IMR-90 (cell line): ENCODE measurements at regions not wholly inside any gene's neighbourhood (a gene's known extent, or its start where the extent isn't known, plus 50 kb on each side); places are given as distances from the start of the nearest gene placed in this dataset.
A peak's percentile ranks its signal among the peaks of the same experiment; 100 is the strongest.

Experiments used
- ATAC-seq: fragments of 200-7000 bp; cut with Tn5 transposase; 2 replicates; pipeline ENCODE4 v1.9.1; 2020; ENCODE audit warnings: low read depth, mild to moderate bottlenecking, moderate library complexity
- BruUV-seq: library from RNA; stranded (reverse); fragments of 400-500 nt; replicated peaks from 2 replicates; lab custom pipeline; 2021; lab: Mats Ljungman, UMichigan
- CTCF ChIA-PET: fragments of 300-600 bp; formaldehyde crosslinking; extraction: SDS; loops from one replicate; lab custom pipeline; 2021; ENCODE audit warnings: antibody characterized with exemption; lab: Yijun Ruan, JAX
- POLR2A ChIA-PET: fragments of 300-600 bp; sonication (Branson Sonifier 250); formaldehyde crosslinking; loops from one replicate; lab custom pipeline; 2022; ENCODE audit warnings: antibody characterized with exemption; ENCODE audit not compliant: unreplicated experiment; lab: Charles Lee
- DNase-seq: peaks from one replicate; pipeline ENCODE4 v3.0.0; 2013
- H2AFZ ChIP-seq: replicated peaks from 2 replicates; pipeline ENCODE3; 2013; ENCODE audit warnings: low read length, mild to moderate bottlenecking; ENCODE audit not compliant: poor library complexity
- H2AK5ac ChIP-seq: 2 replicates; pipeline ENCODE4 v1.6.1; 2013; ENCODE audit warnings: low read depth, low read length, inconsistent platforms
- H2AK9ac ChIP-seq: replicated peaks from 2 replicates; pipeline ENCODE3; 2013; ENCODE audit warnings: mild to moderate bottlenecking, low read depth, low read length, moderate library complexity; ENCODE audit not compliant: poor library complexity
- H2BK120ac ChIP-seq: 2 replicates; pipeline ENCODE4 v1.6.1; 2013; ENCODE audit warnings: low read depth, low read length, inconsistent platforms
- H2BK15ac ChIP-seq: 3 replicates; pipeline ENCODE4 v1.6.1; 2013; ENCODE audit warnings: low read depth, low read length, inconsistent platforms
- H2BK20ac ChIP-seq: 2 replicates; pipeline ENCODE4 v1.6.1; 2013; ENCODE audit warnings: low read depth, mild to moderate bottlenecking, inconsistent platforms, low read length, moderate library complexity
- H2BK5ac ChIP-seq: 2 replicates; pipeline ENCODE4 v1.6.1; 2013; ENCODE audit warnings: mild to moderate bottlenecking, low read depth, low read length, inconsistent platforms; ENCODE audit not compliant: poor library complexity, severe bottlenecking
- H3K14ac ChIP-seq: replicated peaks from 2 replicates; pipeline ENCODE4 v1.6.1; 2013; ENCODE audit warnings: low read depth, low read length, inconsistent platforms
- H3K18ac ChIP-seq: 2 replicates; pipeline ENCODE4 v1.6.1; 2013; ENCODE audit warnings: low read depth, low read length, control low read depth
- H3K23ac ChIP-seq: 2 replicates; pipeline ENCODE4 v1.6.1; 2013; ENCODE audit warnings: low read depth, low read length, inconsistent platforms
- H3K27ac ChIP-seq: 2 replicates; pipeline ENCODE4 v1.5.1; 2013; ENCODE audit warnings: mild to moderate bottlenecking, control low read depth, low read length; ENCODE audit not compliant: insufficient read depth
- H3K27me3 ChIP-seq: 2 replicates; pipeline ENCODE4 v1.6.1; 2013; ENCODE audit warnings: low read length; ENCODE audit not compliant: control insufficient read depth, insufficient read depth
- H3K36me3 ChIP-seq: 2 replicates; pipeline ENCODE4 v1.6.1; 2013; ENCODE audit warnings: low read length, mixed read lengths; ENCODE audit not compliant: control insufficient read depth, insufficient read depth
- H3K4ac ChIP-seq: 2 replicates; pipeline ENCODE4 v1.6.1; 2013; ENCODE audit warnings: low read depth, low read length, inconsistent platforms
- H3K4me1 ChIP-seq: 2 replicates; pipeline ENCODE4 v1.6.1; 2013; ENCODE audit warnings: low read length, mixed read lengths; ENCODE audit not compliant: control insufficient read depth, insufficient read depth
- H3K4me2 ChIP-seq: 2 replicates; pipeline ENCODE4 v1.6.1; 2013; ENCODE audit warnings: low read depth, mild to moderate bottlenecking, control low read depth, low read length, moderate library complexity
- H3K4me3 ChIP-seq: 2 replicates; pipeline ENCODE4 v1.5.1; 2013; ENCODE audit warnings: low read depth, mild to moderate bottlenecking, control low read depth, low read length, moderate library complexity; ENCODE audit not compliant: insufficient read depth
- H3K56ac ChIP-seq: 2 replicates; pipeline ENCODE4 v1.6.1; 2013; ENCODE audit warnings: low read length, inconsistent platforms; ENCODE audit not compliant: insufficient read depth; ENCODE audit errors: extremely low read depth
- H3K79me1 ChIP-seq, 2 experiments: 2 replicates each; pipeline ENCODE4 v1.6.1; 2013; ENCODE audit warnings: low read length in 2 of 2, inconsistent platforms in 1 of 2, low read depth in 1 of 2
- H3K9ac ChIP-seq: 2 replicates; pipeline ENCODE4 v1.6.1; 2013; ENCODE audit warnings: low read depth, low read length, control low read depth
- H3K9me1 ChIP-seq: 2 replicates; pipeline ENCODE4 v1.6.1; 2013; ENCODE audit warnings: low read length, inconsistent platforms; ENCODE audit not compliant: insufficient read depth
- H3K9me3 ChIP-seq: 2 replicates; pipeline ENCODE4 v1.6.1; 2013; ENCODE audit warnings: low read length; ENCODE audit not compliant: control insufficient read depth, insufficient read depth
- H4K20me1 ChIP-seq: 2 replicates; pipeline ENCODE4 v1.6.1; 2013; ENCODE audit warnings: low read length, inconsistent platforms; ENCODE audit not compliant: insufficient read depth
- H4K5ac ChIP-seq: 2 replicates; pipeline ENCODE4 v1.6.1; 2013; ENCODE audit warnings: mild to moderate bottlenecking, low read depth, low read length, control low read depth
- H4K8ac ChIP-seq, 2 experiments: 2 replicates each; pipeline ENCODE4 v1.6.1; 2013; ENCODE audit warnings: low read depth in 2 of 2, low read length in 2 of 2, control low read depth in 1 of 2, inconsistent platforms in 1 of 2
- H4K91ac ChIP-seq: 2 replicates; pipeline ENCODE4 v1.6.1; 2013; ENCODE audit warnings: low read depth, low read length, inconsistent platforms; ENCODE audit not compliant: insufficient read depth
- CEBPB ChIP-seq: IDR thresholded peaks from 2 replicates; pipeline ENCODE4 v1.6.1; 2012; ENCODE audit warnings: low read depth, low read length, improper control_type of control experiment
- MAFK ChIP-seq: IDR thresholded peaks from 2 replicates; pipeline ENCODE4 v1.6.1; 2012; ENCODE audit warnings: low read depth, low read length, improper control_type of control experiment
- MAZ ChIP-seq: IDR thresholded peaks from 2 replicates; pipeline ENCODE4 v1.6.1; 2012; ENCODE audit warnings: low read depth, mild to moderate bottlenecking, low read length, improper control_type of control experiment, moderate library complexity, borderline replicate concordance
- SMC3 ChIP-seq: fragments of 150-350 bp; IDR thresholded peaks from 2 replicates; pipeline ENCODE4 v1.6.1; 2016; ENCODE audit warnings: low read depth, mild to moderate bottlenecking, antibody characterized with exemption, low read length, moderate library complexity
- WGBS, 2 experiments: methylation state at CpG; one replicate each; pipeline versions ENCODE4 v1.1.5 to v1.1.7; 2013; ENCODE audit warnings: missing lambda C conversion rate in 2 of 2; ENCODE audit not compliant: insufficient read length in 1 of 2; ENCODE audit errors: extremely low coverage in 2 of 2; 5-methylcytosine and 5-hydroxymethylcytosine counted together
- dilution Hi-C: fragments of 300-500 bp; cut with HindIII; formaldehyde crosslinking; loops from one replicate; pipeline ENCODE4 v1.14.3; 2018; ENCODE audit warnings: low sequenced_read_pairs; ENCODE audit not compliant: unreplicated experiment
- in situ Hi-C: fragments of 300-500 bp; cut with MboI; formaldehyde crosslinking; loops from 3 replicates; pipeline ENCODE4 v1.14.3; 2019; ENCODE audit warnings: low sequenced_read_pairs, inconsistent platforms, mixed read lengths
- intact Hi-C: fragments of 100-400 bp; cut with micrococcal nuclease; formaldehyde crosslinking; loops from 2 replicates; pipeline ENCODE4 v1.10.0; 2022

DNA sequence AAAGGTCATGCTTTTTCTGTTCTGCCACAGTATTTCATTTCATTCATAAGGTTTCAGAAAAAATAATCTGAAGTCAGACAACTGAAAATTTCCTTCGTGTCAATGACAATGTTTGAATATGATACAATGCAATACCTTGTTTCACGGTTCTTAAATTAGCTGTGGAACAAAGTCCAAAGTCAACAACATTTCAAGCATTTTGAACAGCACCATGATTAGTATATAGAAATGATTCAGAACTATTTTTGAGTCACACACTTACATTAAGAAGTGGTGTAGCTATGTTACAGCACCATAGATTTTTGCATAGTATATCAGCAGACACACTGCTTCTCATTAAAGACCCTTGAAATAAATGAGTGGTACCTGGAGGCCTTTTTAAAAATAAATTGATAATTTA, 178.3 kb upstream of the DSEL start:
- H3K9ac ChIP-seq: no peak overlapping the region
- no peak overlapping the region for H3K27ac ChIP-seq
- CTCF ChIA-PET: no interaction called here
- DNase-seq: peak; percentile 36
- no peak overlapping the region for H3K56ac ChIP-seq
- H2BK120ac ChIP-seq: no peak overlapping the region
- no peaks in the 10 kb centered on the region for H3K9me1 ChIP-seq
- no peak overlapping the region for H2BK20ac ChIP-seq
- H4K8ac ChIP-seq: no peak overlapping the region; a peak in 1 of 4 replicates
- no peak overlapping the region for H3K23ac ChIP-seq
- no peak for TF ChIP-seq CEBPB
- no peak for TF ChIP-seq SMC3
- no peak for TF ChIP-seq MAFK
- TF ChIP-seq MAZ: no peak
- H3K18ac ChIP-seq: no peak overlapping the region
- no peak overlapping the region for H2AFZ ChIP-seq
- no peaks in the 10 kb centered on the region for H3K36me3 ChIP-seq
- H2BK15ac ChIP-seq: no peak overlapping the region
- H3K14ac ChIP-seq: no peak overlapping the region
- no peak overlapping the region for H3K4me3 ChIP-seq
- in situ Hi-C loops (no loop called here), dilution Hi-C loops (no loop called here), intact Hi-C loops (no loop called here)
- H3K79me1 ChIP-seq: no peaks in the 10 kb centered on the region
- no peak overlapping the region for H2AK5ac ChIP-seq
- ATAC-seq: no peak
- POLR2A ChIA-PET: no interaction called here
- no peak overlapping the region for H2AK9ac ChIP-seq
- no peak overlapping the region for H3K4ac ChIP-seq
- no peak overlapping the region for H4K5ac ChIP-seq
- H4K91ac ChIP-seq: no peak overlapping the region
- no peaks in the 10 kb centered on the region for H3K4me1 ChIP-seq
- no TSS peak for BruUV-seq
- H3K27me3 ChIP-seq: no peaks in the 10 kb centered on the region
- no peaks in the 10 kb centered on the region for H3K9me3 ChIP-seq
- peak overlapping the region; percentile 42; the same call in 1 of the 2 replicates for H3K4me2 ChIP-seq
- H4K20me1 ChIP-seq: no peaks in the 10 kb centered on the region
- WGBS, 2 experiments: no CpG with 5 or more reads among the region's 2 CpGs
- H2BK5ac ChIP-seq: no peak overlapping the region
